ENCODE measurements at regions not wholly inside any gene's neighbourhood (a gene's known extent, or its start where the extent isn't known, plus 50 kb on each side); places are given as distances from the start of the nearest gene placed in this dataset.

DNA sequence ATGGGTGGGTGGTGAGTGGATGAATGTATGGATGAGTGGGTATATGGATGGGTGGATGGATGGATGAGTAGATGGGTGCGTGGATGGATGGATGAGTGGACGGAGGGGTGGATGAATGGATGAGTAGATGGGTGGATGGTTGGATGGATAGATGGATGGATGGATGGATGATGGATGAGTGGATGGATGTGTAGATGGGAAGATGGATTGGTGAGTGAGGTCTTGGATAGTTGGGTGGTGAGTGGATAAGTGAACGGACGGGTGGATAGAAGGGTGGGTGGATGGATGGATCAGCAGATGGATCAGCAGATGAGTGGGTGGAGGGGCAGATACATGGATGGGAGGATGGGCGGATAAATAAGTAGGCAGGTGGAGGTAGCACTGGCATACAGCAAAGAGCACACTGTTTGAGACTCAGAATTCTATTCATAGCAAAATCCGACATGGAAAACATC is 163.5 kb downstream of the C9orf50 start:
- no peak for TF ChIP-seq EZH2phosphoT487 (IDR thresholded peaks at IDR 0.05; ENCODE audit: insufficient read depth, low read depth)
- TF ChIP-seq EZH2 (IDR thresholded peaks at IDR 0.05; ENCODE audit: insufficient read depth, poor library complexity, severe bottlenecking), result no peak

Data from GM23248 (cell line).